ENCODE measurements at regions not wholly inside any gene's neighbourhood (a gene's known extent, or its start where the extent isn't known, plus 50 kb on each side); places are given as distances from the start of the nearest gene placed in this dataset.

DNA sequence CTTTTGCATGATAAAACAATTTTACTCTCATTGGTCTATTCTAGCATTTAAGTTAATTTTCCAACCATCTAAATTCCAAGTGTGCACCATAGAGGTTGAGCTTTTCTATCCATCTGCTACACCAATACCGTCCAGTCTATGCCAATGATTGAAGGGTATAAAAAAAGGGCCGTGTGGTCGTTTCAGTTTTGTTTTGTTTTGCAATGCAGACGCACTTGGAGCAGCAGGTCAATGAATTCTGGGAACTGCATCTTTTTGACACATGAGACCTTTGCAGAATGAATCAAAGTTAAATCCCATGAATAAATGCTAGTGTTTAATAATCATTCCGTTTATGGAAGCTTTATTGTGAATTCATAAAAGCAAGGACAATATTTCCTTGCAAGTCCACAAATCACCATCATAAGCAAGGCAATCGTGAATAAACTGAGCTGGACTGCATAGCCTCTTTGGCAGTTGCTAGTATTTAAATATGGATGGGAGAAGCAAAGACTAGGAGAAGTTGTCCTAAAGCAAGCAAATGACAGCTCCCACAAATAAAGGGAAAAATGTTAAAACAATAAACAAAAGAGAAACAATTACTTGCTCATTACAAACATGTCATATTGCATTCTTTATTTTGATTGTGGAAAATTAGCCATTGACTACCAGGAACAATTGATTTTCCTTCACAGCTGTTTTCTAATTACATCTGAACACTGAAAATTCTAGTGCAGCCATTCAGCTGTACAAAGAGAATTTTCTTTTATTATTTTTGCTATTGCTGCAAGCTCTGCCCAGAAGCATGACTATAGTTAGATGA, 649.7 kb upstream of the GJE1 start:
- Histone ChIP-seq H3K4me1 (no peaks in the 10 kb centered on the region), H4K20me1 (ENCODE audit: low read depth) (no peaks in the 10 kb centered on the region), H3K79me2 (ENCODE audit: low read depth) (no peaks in the 10 kb centered on the region), H3K27me3 (no peaks in the 10 kb centered on the region), H3K4me3 (no peak overlapping the region), H3K4me2 (no peak overlapping the region), H3K9ac (no peak overlapping the region), H2AFZ (replicated peaks) (no peak overlapping the region), H3K36me3 (no peaks in the 10 kb centered on the region), H3K27ac (no peak overlapping the region), H3F3A (ENCODE audit: low read depth) (no peaks in the 10 kb centered on the region), H3K9me3 (ENCODE audit: low read depth) (no peaks in the 10 kb centered on the region)
- Mint-ChIP-seq H3K27ac (no peak overlapping the region), H3K27me3 (ENCODE audit: insufficient read depth, low read depth) (no peaks in the 10 kb centered on the region), H3K4me1 (peaks cover 4% of the 10 kb centered on the region), H3K9me3 (no peaks in the 10 kb centered on the region), H3K4me3 (no peak overlapping the region), H3K36me3 (no peaks in the 10 kb centered on the region)
- no peak for TF ChIP-seq EZH2phosphoT487 (IDR thresholded peaks at IDR 0.05)
- no peak for TF ChIP-seq EZH2 (IDR thresholded peaks at IDR 0.05)
- TF ChIP-seq, protein P1, sequence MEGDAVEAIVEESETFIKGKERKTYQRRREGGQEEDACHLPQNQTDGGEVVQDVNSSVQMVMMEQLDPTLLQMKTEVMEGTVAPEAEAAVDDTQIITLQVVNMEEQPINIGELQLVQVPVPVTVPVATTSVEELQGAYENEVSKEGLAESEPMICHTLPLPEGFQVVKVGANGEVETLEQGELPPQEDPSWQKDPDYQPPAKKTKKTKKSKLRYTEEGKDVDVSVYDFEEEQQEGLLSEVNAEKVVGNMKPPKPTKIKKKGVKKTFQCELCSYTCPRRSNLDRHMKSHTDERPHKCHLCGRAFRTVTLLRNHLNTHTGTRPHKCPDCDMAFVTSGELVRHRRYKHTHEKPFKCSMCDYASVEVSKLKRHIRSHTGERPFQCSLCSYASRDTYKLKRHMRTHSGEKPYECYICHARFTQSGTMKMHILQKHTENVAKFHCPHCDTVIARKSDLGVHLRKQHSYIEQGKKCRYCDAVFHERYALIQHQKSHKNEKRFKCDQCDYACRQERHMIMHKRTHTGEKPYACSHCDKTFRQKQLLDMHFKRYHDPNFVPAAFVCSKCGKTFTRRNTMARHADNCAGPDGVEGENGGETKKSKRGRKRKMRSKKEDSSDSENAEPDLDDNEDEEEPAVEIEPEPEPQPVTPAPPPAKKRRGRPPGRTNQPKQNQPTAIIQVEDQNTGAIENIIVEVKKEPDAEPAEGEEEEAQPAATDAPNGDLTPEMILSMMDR (IDR thresholded peaks at IDR 0.05), result no peak
- no peak for DNase-seq (ENCODE audit: low spot score)

DNA sequence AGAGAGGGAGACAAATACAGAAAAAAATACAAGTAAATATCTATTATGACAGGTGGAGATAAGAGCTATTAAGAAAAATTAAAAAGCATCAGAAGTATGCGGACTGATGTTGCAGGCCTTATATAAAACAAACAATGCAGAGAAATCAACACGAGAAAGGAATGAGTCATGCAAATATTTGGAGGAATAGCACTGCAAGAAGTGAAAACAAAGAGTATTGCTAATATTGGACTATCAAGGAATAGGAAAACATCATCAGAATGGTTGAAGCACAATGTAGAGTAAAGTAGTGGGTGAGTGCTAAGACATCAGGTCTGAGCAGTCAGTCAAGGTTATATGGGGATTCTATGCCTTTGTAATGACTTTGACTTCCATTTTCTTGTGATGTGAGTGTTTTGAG, 657.5 kb upstream of the GJE1 start:
- Histone ChIP-seq H3K4me3 (no peak overlapping the region), H3K9ac (no peak overlapping the region), H3K4me1 (peaks cover 10% of the 10 kb centered on the region), H3F3A (ENCODE audit: low read depth) (no peaks in the 10 kb centered on the region), H3K79me2 (ENCODE audit: low read depth) (no peaks in the 10 kb centered on the region), H3K27ac (no peak overlapping the region), H2AFZ (replicated peaks) (no peak overlapping the region), H3K27me3 (no peaks in the 10 kb centered on the region), H4K20me1 (ENCODE audit: low read depth) (no peaks in the 10 kb centered on the region), H3K4me2 (no peak overlapping the region), H3K9me3 (ENCODE audit: low read depth) (no peaks in the 10 kb centered on the region), H3K36me3 (no peaks in the 10 kb centered on the region)
- Mint-ChIP-seq H3K27ac (no peak overlapping the region), H3K36me3 (no peaks in the 10 kb centered on the region), H3K27me3 (ENCODE audit: insufficient read depth, low read depth) (no peaks in the 10 kb centered on the region), H3K4me1 (peaks cover 13% of the 10 kb centered on the region), H3K9me3 (peaks cover 4% of the 10 kb centered on the region), H3K4me3 (no peak overlapping the region)
- DNase-seq (ENCODE audit: low spot score), result no peak
- TF ChIP-seq, protein P1 (IDR thresholded peaks at IDR 0.05), result no peak
- TF ChIP-seq EZH2phosphoT487 (IDR thresholded peaks at IDR 0.05) (no peak), EZH2 (IDR thresholded peaks at IDR 0.05) (no peak)

DNA sequence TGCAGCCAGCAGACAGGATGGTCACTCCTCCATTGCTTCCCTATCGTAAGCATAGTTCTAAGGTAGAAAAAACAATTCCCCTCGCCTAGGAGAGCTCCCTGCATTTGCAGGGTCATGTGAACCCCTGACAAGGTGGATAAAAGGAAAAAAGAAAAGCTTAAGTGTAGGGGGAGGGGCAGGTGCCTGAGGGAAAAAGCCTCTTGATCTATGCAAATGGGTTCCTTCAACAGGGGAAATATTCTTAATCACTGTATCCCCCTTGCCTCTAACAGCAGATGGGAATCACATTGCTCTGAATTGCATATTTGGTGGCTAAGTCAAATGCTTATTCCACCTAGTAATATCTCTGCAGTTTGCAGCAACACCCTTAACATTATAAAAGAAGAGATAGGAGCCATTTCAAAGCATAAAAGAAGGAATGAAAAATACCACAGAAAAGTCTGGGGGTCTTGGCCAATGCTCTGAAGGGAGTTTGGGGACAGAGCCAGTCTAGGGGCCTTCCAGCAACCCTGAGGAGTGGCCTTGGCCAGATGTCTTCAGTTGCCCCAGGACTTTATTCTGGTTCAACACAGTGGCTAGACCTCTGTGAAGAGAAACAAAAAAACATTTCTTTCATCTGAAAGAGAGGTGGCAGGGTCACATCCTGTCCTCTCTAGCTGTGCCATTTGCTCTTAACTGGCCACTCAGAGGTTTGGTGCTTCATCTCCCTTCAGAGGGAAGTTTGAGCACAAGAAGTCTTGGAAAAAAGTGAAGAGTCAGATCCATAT, 660.4 kb upstream of the GJE1 start:
- Histone ChIP-seq H3F3A (ENCODE audit: low read depth) (no peaks in the 10 kb centered on the region), H3K4me3 (no peak overlapping the region), H3K36me3 (peaks cover 6% of the 10 kb centered on the region), H4K20me1 (ENCODE audit: low read depth) (no peaks in the 10 kb centered on the region), H3K4me2 (peak overlapping the region; percentile 57), H3K4me1 (peaks cover 10% of the 10 kb centered on the region), H3K9ac (no peak overlapping the region), H3K9me3 (ENCODE audit: low read depth) (no peaks in the 10 kb centered on the region), H3K27ac (no peak overlapping the region), H3K79me2 (ENCODE audit: low read depth) (no peaks in the 10 kb centered on the region), H2AFZ (replicated peaks) (peak overlapping the region; percentile 42), H3K27me3 (no peaks in the 10 kb centered on the region)
- peak; percentile 29 for DNase-seq (ENCODE audit: low spot score)
- H3K27ac Mint-ChIP-seq, result peak overlapping the region; percentile 25
- H3K4me3 Mint-ChIP-seq, result no peak overlapping the region
- no peaks in the 10 kb centered on the region for H3K27me3 Mint-ChIP-seq (ENCODE audit: insufficient read depth, low read depth)
- no peaks in the 10 kb centered on the region for H3K36me3 Mint-ChIP-seq
- H3K4me1 Mint-ChIP-seq, result peaks cover 13% of the 10 kb centered on the region
- TF ChIP-seq, protein P1 (IDR thresholded peaks at IDR 0.05), result no peak
- TF ChIP-seq EZH2 (IDR thresholded peaks at IDR 0.05), result no peak
- TF ChIP-seq EZH2phosphoT487 (IDR thresholded peaks at IDR 0.05), result no peak
- H3K9me3 Mint-ChIP-seq, result peaks cover 4% of the 10 kb centered on the region
